WTC11 (cell line): ENCODE measurements at regions not wholly inside any gene's neighbourhood (a gene's known extent, or its start where the extent isn't known, plus 50 kb on each side); places are given as distances from the start of the nearest gene placed in this dataset.

ENCODE experiments used
- ATAC-seq: fragments of 200-7000 bp; cut with Tn5 transposase; 2 replicates; pipeline ENCODE4 v1.10.0; 2021; ENCODE audit warnings: mild to moderate bottlenecking, moderate library complexity
- CTCF ChIA-PET: fragments of 300-600 bp; sonication (Branson Sonifier 250); formaldehyde crosslinking; loops from one replicate; lab custom pipeline; 2021; ENCODE audit warnings: antibody characterized with exemption; lab: Charles Lee
- POLR2A ChIA-PET: fragments of 350-600 bp; sonication (Branson Sonifier 250); formaldehyde crosslinking; loops from one replicate; lab custom pipeline; 2021; ENCODE audit warnings: antibody characterized with exemption; lab: Charles Lee
- DNase-seq: peaks from one replicate; pipeline ENCODE4 v3.0.0; 2021; ENCODE audit warnings: low spot score
- H3K27ac Mint-ChIP-seq: 2 replicates; pipeline ENCODE4 v1.8.0; 2021; ENCODE audit warnings: mixed read lengths
- H3K27me3 Mint-ChIP-seq: 2 replicates; pipeline ENCODE4 v1.8.0; 2021; ENCODE audit warnings: low read depth, mild to moderate bottlenecking, moderate library complexity, mixed read lengths
- H3K36me3 Mint-ChIP-seq: 2 replicates; pipeline ENCODE4 v1.8.0; 2021; ENCODE audit warnings: mixed read lengths
- H3K4me1 Mint-ChIP-seq: 2 replicates; pipeline ENCODE4 v1.8.0; 2022; ENCODE audit warnings: mixed read lengths
- H3K4me3 Mint-ChIP-seq: 2 replicates; pipeline ENCODE4 v1.8.0; 2021; ENCODE audit warnings: mild to moderate bottlenecking, moderate library complexity, mixed read lengths
- H3K9me3 Mint-ChIP-seq: 2 replicates; pipeline ENCODE4 v1.8.0; 2021; ENCODE audit warnings: mixed read lengths
- CBFB ChIP-seq: sonication (generic); formaldehyde crosslinking; IDR thresholded peaks from 2 replicates; pipeline ENCODE4 v1.8.1; 2022; ENCODE audit warnings: mild to moderate bottlenecking, low read depth, missing genetic modification reagents
- CREB1 ChIP-seq: sonication (generic); formaldehyde crosslinking; IDR thresholded peaks from 2 replicates; pipeline ENCODE4 v1.8.0; 2023; ENCODE audit warnings: mild to moderate bottlenecking, missing genetic modification reagents
- ETV6 ChIP-seq: sonication (generic); formaldehyde crosslinking; IDR thresholded peaks from 2 replicates; pipeline ENCODE4 v1.8.1; 2022; ENCODE audit warnings: mild to moderate bottlenecking, missing genetic modification reagents
- FOXK1 ChIP-seq: sonication (generic); formaldehyde crosslinking; IDR thresholded peaks from 2 replicates; pipeline ENCODE4 v1.8.0; 2022; ENCODE audit warnings: mild to moderate bottlenecking, moderate library complexity, missing genetic modification reagents
- HMGA2 ChIP-seq: fragments of 250-450 bp; sonication (Bioruptor Pico); IDR thresholded peaks from 2 replicates; pipeline ENCODE4 v1.4.0; 2021; ENCODE audit warnings: mild to moderate bottlenecking, moderate library complexity
- IRF1 ChIP-seq: sonication (generic); formaldehyde crosslinking; IDR thresholded peaks from 2 replicates; pipeline ENCODE4 v1.8.0; 2023; ENCODE audit warnings: missing genetic modification reagents
- NFE2L1 ChIP-seq: sonication (generic); formaldehyde crosslinking; IDR thresholded peaks from 2 replicates; pipeline ENCODE4 v1.8.1; 2023; ENCODE audit warnings: missing genetic modification reagents
- NFYB ChIP-seq: sonication (generic); formaldehyde crosslinking; conservative IDR thresholded peaks from 2 replicates; pipeline ENCODE4 v1.8.0; 2022; ENCODE audit warnings: low read depth, missing genetic modification reagents
- NR2C2 ChIP-seq: sonication (generic); formaldehyde crosslinking; IDR thresholded peaks from 2 replicates; pipeline ENCODE4 v1.8.0; 2022; ENCODE audit warnings: mild to moderate bottlenecking, missing genetic modification reagents
- OVOL2 ChIP-seq: fragments of 250-450 bp; sonication (Bioruptor Pico); IDR thresholded peaks from 2 replicates; pipeline ENCODE4 v1.9.0; 2021; ENCODE audit warnings: mild to moderate bottlenecking, borderline replicate concordance
- RELA ChIP-seq: sonication (generic); formaldehyde crosslinking; IDR thresholded peaks from 2 replicates; pipeline ENCODE4 v1.8.1; 2022; ENCODE audit warnings: missing genetic modification reagents, mild to moderate bottlenecking, borderline replicate concordance
- SMAD4 ChIP-seq: sonication (generic); formaldehyde crosslinking; IDR thresholded peaks from 2 replicates; pipeline ENCODE4 v1.8.0; 2022; ENCODE audit warnings: mild to moderate bottlenecking, missing genetic modification reagents
- TEAD1 ChIP-seq: sonication (generic); formaldehyde crosslinking; IDR thresholded peaks from 2 replicates; pipeline ENCODE4 v1.8.0; 2022; ENCODE audit warnings: mild to moderate bottlenecking, missing genetic modification reagents
- TP53 ChIP-seq: sonication (generic); formaldehyde crosslinking; IDR thresholded peaks from 2 replicates; pipeline ENCODE4 v1.8.1; 2023; ENCODE audit warnings: mild to moderate bottlenecking, missing genetic modification reagents
- ZNF219 ChIP-seq: sonication (generic); formaldehyde crosslinking; IDR thresholded peaks from 2 replicates; pipeline ENCODE4 v1.8.0; 2023; ENCODE audit warnings: missing genetic modification reagents, mild to moderate bottlenecking, borderline replicate concordance
- ZNF416 ChIP-seq: fragments of 250-450 bp; sonication (Bioruptor Pico); IDR thresholded peaks from 2 replicates; pipeline ENCODE4 v1.9.0; 2021; ENCODE audit warnings: mild to moderate bottlenecking, inconsistent platforms
- ZNF425 ChIP-seq: fragments of 250-450 bp; sonication (Bioruptor Pico); conservative IDR thresholded peaks from 2 replicates; pipeline ENCODE4 v1.9.0; 2021; ENCODE audit warnings: mild to moderate bottlenecking
- ZNF671 ChIP-seq: fragments of 250-450 bp; sonication (Bioruptor Pico); IDR thresholded peaks from 2 replicates; pipeline ENCODE4 v1.8.0; 2021; ENCODE audit warnings: mild to moderate bottlenecking
- TF ChIP-seq, protein P1 (sequence below): sonication (generic); formaldehyde crosslinking; IDR thresholded peaks from 2 replicates; pipeline ENCODE4 v1.8.0; 2022; ENCODE audit warnings: mild to moderate bottlenecking, missing genetic modification reagents
- TF ChIP-seq, protein P2 (sequence below): fragments of 250-450 bp; sonication (Bioruptor Pico); IDR thresholded peaks from 2 replicates; pipeline ENCODE4 v2.1.2; 2022; ENCODE audit warnings: mild to moderate bottlenecking, moderate library complexity
- TF ChIP-seq, protein P3 (sequence below): sonication (generic); formaldehyde crosslinking; IDR thresholded peaks from 2 replicates; pipeline ENCODE4 v1.8.1; 2023; ENCODE audit warnings: mild to moderate bottlenecking, missing genetic modification reagents, moderate library complexity
- TF ChIP-seq, protein P4 (sequence below): sonication (generic); formaldehyde crosslinking; IDR thresholded peaks from 2 replicates; pipeline ENCODE4 v1.8.0; 2022; ENCODE audit warnings: mild to moderate bottlenecking, missing genetic modification reagents

- H3K4me3 Mint-ChIP-seq = no peak overlapping the region
- H3K4me1 Mint-ChIP-seq = peaks cover 4% of the 10 kb centered on the region
- ATAC-seq (no peak; the same call in 1 of the 2 replicates), DNase-seq (no peak)
- peaks cover 22% of the 10 kb centered on the region for H3K9me3 Mint-ChIP-seq
- TF ChIP-seq ZNF671 (no peak), CREB1 (CRISPR knock-in tag) (no peak), CBFB (no peak), FOXK1 (CRISPR knock-in tag) (no peak), ETV6 (CRISPR knock-in tag) (no peak), OVOL2 (CRISPR knock-in tag) (no peak), ZNF425 (CRISPR knock-in tag) (no peak), RELA (CRISPR knock-in tag) (no peak), ZNF219 (CRISPR knock-in tag) (no peak)
- TF ChIP-seq, protein P1, sequence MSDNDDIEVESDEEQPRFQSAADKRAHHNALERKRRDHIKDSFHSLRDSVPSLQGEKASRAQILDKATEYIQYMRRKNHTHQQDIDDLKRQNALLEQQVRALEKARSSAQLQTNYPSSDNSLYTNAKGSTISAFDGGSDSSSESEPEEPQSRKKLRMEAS (CRISPR knock-in tag) = no peak
- peaks cover 8% of the 10 kb centered on the region for H3K36me3 Mint-ChIP-seq
- ChIA-PET CTCF (no interaction called here), POLR2A (no interaction called here)
- H3K27me3 Mint-ChIP-seq = peaks cover 3% of the 10 kb centered on the region
- peak overlapping the region; percentile 14; the same call in 1 of the 2 replicates for H3K27ac Mint-ChIP-seq
Measured at GRCh38 chr5:17360879-17361278, 137.2 kb upstream of the TAF11L2 start.

DNA sequence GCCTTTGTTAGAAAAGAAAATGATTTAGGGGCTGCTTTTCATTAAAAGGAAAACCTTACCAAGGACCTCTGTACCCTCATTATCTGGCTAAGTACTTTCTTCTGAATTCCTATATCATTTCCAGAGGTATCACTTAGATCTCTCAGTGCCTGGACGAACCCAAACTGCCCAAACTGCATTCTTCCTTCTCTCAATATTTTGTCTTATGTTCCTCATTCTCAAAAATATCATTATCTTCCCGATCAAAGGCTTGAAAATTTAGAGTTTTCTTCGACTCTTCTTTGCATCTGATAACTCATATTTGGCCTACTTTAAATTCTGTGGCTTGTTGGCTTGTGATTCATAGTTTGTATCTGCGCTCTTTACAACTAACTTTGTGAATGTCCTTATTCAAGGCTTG lies 136.7 kb upstream of the TAF11L2 start:
- DNase-seq (no peak), ATAC-seq (no peak)
- peaks cover 8% of the 10 kb centered on the region for H3K36me3 Mint-ChIP-seq
- no peak overlapping the region for H3K4me3 Mint-ChIP-seq
- H3K27me3 Mint-ChIP-seq = peaks cover 4% of the 10 kb centered on the region
- peaks cover 18% of the 10 kb centered on the region for H3K9me3 Mint-ChIP-seq
- TF ChIP-seq, protein P2, sequence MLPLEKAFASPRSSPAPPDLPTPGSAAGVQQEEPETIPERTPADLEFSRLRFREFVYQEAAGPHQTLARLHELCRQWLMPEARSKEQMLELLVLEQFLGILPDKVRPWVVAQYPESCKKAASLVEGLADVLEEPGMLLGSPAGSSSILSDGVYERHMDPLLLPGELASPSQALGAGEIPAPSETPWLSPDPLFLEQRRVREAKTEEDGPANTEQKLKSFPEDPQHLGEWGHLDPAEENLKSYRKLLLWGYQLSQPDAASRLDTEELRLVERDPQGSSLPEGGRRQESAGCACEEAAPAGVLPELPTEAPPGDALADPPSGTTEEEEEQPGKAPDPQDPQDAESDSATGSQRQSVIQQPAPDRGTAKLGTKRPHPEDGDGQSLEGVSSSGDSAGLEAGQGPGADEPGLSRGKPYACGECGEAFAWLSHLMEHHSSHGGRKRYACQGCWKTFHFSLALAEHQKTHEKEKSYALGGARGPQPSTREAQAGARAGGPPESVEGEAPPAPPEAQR (CRISPR knock-in tag) = no peak
- no peak for TF ChIP-seq TEAD1 (CRISPR knock-in tag)
- TF ChIP-seq IRF1 (CRISPR knock-in tag) = no peak
- no peak for TF ChIP-seq ZNF416 (CRISPR knock-in tag)
- TF ChIP-seq NFE2L1 (CRISPR knock-in tag) = no peak
- TF ChIP-seq, protein P3, sequence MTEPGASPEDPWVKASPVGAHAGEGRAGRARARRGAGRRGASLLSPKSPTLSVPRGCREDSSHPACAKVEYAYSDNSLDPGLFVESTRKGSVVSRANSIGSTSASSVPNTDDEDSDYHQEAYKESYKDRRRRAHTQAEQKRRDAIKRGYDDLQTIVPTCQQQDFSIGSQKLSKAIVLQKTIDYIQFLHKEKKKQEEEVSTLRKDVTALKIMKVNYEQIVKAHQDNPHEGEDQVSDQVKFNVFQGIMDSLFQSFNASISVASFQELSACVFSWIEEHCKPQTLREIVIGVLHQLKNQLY = no peak
- no peak for TF ChIP-seq NFYB
- TF ChIP-seq, protein P4, sequence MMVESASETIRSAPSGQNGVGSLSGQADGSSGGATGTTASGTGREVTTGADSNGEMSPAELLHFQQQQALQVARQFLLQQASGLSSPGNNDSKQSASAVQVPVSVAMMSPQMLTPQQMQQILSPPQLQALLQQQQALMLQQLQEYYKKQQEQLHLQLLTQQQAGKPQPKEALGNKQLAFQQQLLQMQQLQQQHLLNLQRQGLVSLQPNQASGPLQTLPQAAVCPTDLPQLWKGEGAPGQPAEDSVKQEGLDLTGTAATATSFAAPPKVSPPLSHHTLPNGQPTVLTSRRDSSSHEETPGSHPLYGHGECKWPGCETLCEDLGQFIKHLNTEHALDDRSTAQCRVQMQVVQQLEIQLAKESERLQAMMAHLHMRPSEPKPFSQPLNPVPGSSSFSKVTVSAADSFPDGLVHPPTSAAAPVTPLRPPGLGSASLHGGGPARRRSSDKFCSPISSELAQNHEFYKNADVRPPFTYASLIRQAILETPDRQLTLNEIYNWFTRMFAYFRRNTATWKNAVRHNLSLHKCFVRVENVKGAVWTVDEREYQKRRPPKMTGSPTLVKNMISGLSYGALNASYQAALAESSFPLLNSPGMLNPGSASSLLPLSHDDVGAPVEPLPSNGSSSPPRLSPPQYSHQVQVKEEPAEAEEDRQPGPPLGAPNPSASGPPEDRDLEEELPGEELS (CRISPR knock-in tag) = no peak
- no peak for TF ChIP-seq SMAD4
- no peak for TF ChIP-seq NR2C2 (CRISPR knock-in tag)
- no peak for TF ChIP-seq HMGA2 (CRISPR knock-in tag)
- no peak for TF ChIP-seq TP53
- peaks cover 5% of the 10 kb centered on the region for H3K4me1 Mint-ChIP-seq
- ChIA-PET CTCF (no interaction called here), POLR2A (no interaction called here)
- no peak overlapping the region for H3K27ac Mint-ChIP-seq
